Right lobe of liver (tissue), 4 donors: ENCODE measurements at regions not wholly inside any gene's neighbourhood (a gene's known extent, or its start where the extent isn't known, plus 50 kb on each side); places are given as distances from the start of the nearest gene placed in this dataset.

Source experiments
- POLR2A ChIP-seq: fragments of 450-650 bp; IDR thresholded peaks from one replicate; pipeline ENCODE4 v1.6.1; 2017; ENCODE audit warnings: antibody characterized with exemption, mild to moderate bottlenecking
- TF ChIP-seq, protein P1 (sequence below), 4 donors: fragments of 200-600 bp in 3 of 4; fragments of 450-650 bp in 1 of 4; IDR thresholded peaks; one replicate each; pipeline versions ENCODE4 v1.5.1 to v1.8.0; 2016 to 2022; ENCODE audit warnings: antibody characterized with exemption in 4 of 4, mild to moderate bottlenecking in 2 of 4
- donor health status: DM: no; HTN: no; CAD: no.
- donor health status: DM: no; HTN: no; CAD: no.
- donor health status: DM: no; HTN: yes; CAD: no.

DNA sequence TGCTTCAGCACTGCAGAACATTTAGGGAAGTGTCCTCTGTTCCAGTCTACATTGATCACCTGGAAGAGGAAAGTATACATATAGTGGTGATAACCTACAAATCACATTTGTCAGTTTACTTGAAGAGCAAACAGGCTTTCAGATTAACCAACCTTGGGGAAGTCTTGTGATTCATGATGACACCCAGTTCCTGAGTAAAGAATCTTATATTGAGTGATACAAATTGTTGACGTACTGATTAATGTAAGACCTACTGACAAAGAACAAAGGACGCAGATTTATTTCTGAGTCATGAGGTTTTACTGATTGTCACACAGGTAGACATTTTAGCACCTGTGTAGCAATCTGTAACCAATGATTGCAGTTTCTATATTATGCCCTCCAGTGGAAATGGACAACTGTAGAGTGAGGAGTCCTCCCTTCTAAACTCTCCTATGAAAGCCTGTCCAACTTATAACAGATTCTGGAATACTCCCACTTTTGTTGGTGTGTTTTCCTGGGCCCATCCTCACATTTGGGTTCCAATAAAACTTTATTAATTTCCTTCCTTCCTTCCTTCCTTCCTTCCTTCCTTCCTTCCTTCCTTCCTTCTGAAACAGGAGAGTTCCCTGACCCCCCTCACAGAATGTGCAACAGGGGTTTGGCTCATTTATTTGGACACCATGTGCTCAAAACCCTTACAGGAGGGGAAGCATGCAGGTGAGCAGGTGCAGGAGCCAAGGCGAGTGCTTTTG is 113.5 kb downstream of the SLC35B3 start:
- TF ChIP-seq, protein P1, sequence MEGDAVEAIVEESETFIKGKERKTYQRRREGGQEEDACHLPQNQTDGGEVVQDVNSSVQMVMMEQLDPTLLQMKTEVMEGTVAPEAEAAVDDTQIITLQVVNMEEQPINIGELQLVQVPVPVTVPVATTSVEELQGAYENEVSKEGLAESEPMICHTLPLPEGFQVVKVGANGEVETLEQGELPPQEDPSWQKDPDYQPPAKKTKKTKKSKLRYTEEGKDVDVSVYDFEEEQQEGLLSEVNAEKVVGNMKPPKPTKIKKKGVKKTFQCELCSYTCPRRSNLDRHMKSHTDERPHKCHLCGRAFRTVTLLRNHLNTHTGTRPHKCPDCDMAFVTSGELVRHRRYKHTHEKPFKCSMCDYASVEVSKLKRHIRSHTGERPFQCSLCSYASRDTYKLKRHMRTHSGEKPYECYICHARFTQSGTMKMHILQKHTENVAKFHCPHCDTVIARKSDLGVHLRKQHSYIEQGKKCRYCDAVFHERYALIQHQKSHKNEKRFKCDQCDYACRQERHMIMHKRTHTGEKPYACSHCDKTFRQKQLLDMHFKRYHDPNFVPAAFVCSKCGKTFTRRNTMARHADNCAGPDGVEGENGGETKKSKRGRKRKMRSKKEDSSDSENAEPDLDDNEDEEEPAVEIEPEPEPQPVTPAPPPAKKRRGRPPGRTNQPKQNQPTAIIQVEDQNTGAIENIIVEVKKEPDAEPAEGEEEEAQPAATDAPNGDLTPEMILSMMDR (IDR thresholded peaks at IDR 0.05): no peak
- no peak for TF ChIP-seq POLR2A
